ENCODE measurements at regions not wholly inside any gene's neighbourhood (a gene's known extent, or its start where the extent isn't known, plus 50 kb on each side); places are given as distances from the start of the nearest gene placed in this dataset.

DNA sequence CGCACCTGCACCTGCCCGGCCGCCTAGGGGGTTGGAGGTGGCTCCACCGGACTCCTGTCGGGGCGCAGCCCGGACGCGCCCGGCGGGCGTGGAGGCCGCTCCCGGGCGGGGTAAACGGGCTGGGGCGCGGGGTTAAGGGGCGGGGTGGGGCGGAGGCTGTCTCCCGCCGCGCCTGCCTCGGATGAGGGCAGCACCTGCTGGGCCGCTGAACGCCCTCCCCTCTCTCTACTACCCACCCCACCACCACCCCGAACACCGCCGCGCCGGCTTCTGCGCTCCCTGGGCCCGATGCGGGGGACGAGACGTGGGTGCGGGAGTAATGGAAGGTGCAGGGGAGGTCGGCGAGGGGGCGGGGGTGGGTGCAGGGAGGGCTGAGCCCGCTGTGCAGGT lies 224.8 kb upstream of the ID2 start:
- H3K36me3 Mint-ChIP-seq (ENCODE audit: insufficient read depth in 1 of 3, low read depth in 3 of 3): no peaks in the 10 kb centered on the region; a peak in 1 of 7 replicates
- no peaks in the 10 kb centered on the region for H3K4me1 ChIP-seq (ENCODE audit: insufficient read depth, low read length)
- H2AK5ac ChIP-seq (ENCODE audit: insufficient read length, low read length): no peak overlapping the region
- WGBS (ENCODE audit: extremely low coverage, insufficient read length, low lambda C conversion rate): no CpG with 5 or more reads among the region's 41 CpGs
- no peaks in the 10 kb centered on the region for H3K27me3 Mint-ChIP-seq (ENCODE audit: low read depth)
- H3K27ac Mint-ChIP-seq: no peak overlapping the region
- no peaks in the 10 kb centered on the region for H3K9me3 Mint-ChIP-seq
- H3K9ac ChIP-seq (ENCODE audit: extremely low read depth, insufficient read length, low read length): no peak overlapping the region
- H3K4me2 ChIP-seq (ENCODE audit: insufficient read depth, insufficient read length, low read length): no peak overlapping the region
- no peak overlapping the region for H3T11ph ChIP-seq (ENCODE audit: low read length)
- H2BK15ac ChIP-seq (ENCODE audit: low read depth, low read length): no peak overlapping the region
- H3K23ac ChIP-seq (ENCODE audit: insufficient read length, low read depth, low read length): no peak overlapping the region
- H4K5ac ChIP-seq (ENCODE audit: insufficient read length, low read depth, low read length): no peak overlapping the region
- H3K27me3 ChIP-seq (ENCODE audit: insufficient read depth, low read length): no peaks in the 10 kb centered on the region
- no peak overlapping the region for H2BK120ac ChIP-seq (ENCODE audit: low read depth, low read length, poor library complexity, severe bottlenecking)
- H3K56ac ChIP-seq (ENCODE audit: insufficient read length, low read depth, low read length): no peak overlapping the region
- peaks cover 7 to 11% of the 10 kb centered on the region in 2 experiments; a peak in 3 of 4 replicates for H3K4me1 Mint-ChIP-seq
- H3K79me1 ChIP-seq (ENCODE audit: insufficient read depth, low read depth, low read length, poor library complexity, severe bottlenecking): no peaks in the 10 kb centered on the region
- no peak overlapping the region; the same call in 1 of the 2 replicates for H3K14ac ChIP-seq (ENCODE audit: insufficient read depth, low read length)
- H2AFZ ChIP-seq (ENCODE audit: low read length): no peak overlapping the region
- H3K79me2 ChIP-seq (ENCODE audit: insufficient read depth, low read length): no peaks in the 10 kb centered on the region
- TF ChIP-seq, protein P1, sequence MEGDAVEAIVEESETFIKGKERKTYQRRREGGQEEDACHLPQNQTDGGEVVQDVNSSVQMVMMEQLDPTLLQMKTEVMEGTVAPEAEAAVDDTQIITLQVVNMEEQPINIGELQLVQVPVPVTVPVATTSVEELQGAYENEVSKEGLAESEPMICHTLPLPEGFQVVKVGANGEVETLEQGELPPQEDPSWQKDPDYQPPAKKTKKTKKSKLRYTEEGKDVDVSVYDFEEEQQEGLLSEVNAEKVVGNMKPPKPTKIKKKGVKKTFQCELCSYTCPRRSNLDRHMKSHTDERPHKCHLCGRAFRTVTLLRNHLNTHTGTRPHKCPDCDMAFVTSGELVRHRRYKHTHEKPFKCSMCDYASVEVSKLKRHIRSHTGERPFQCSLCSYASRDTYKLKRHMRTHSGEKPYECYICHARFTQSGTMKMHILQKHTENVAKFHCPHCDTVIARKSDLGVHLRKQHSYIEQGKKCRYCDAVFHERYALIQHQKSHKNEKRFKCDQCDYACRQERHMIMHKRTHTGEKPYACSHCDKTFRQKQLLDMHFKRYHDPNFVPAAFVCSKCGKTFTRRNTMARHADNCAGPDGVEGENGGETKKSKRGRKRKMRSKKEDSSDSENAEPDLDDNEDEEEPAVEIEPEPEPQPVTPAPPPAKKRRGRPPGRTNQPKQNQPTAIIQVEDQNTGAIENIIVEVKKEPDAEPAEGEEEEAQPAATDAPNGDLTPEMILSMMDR (conservative IDR thresholded peaks at IDR 0.05): no peak
- no peak overlapping the region for H4K8ac ChIP-seq (replicated peaks; ENCODE audit: insufficient read length, low read depth, low read length)
- H4K91ac ChIP-seq (ENCODE audit: insufficient read length, low read depth, low read length): no peak overlapping the region
- H3K27ac ChIP-seq (ENCODE audit: insufficient read length, low read depth, low read length): no peak overlapping the region
- no peak overlapping the region for H2BK20ac ChIP-seq (ENCODE audit: low read depth, low read length, poor library complexity, severe bottlenecking)
- no peak overlapping the region for H3K4ac ChIP-seq (ENCODE audit: low read depth, low read length)
- no peaks in the 10 kb centered on the region for H4K20me1 ChIP-seq (ENCODE audit: control insufficient read depth, insufficient read depth, insufficient read length)
- H3K23me2 ChIP-seq (ENCODE audit: insufficient read length, low read depth, low read length, poor library complexity, severe bottlenecking): no peaks in the 10 kb centered on the region
- H3K9me3 ChIP-seq (ENCODE audit: control insufficient read depth, low read depth, low read length): no peaks in the 10 kb centered on the region
- H2BK5ac ChIP-seq (ENCODE audit: insufficient read length, low read length): no peak overlapping the region
- H2BK12ac ChIP-seq (ENCODE audit: insufficient read length, low read depth, low read length): no peak overlapping the region
- no peak overlapping the region for H3K4me3 Mint-ChIP-seq
- no peak for DNase-seq
- H3K18ac ChIP-seq (ENCODE audit: insufficient read length, low read depth, low read length): no peak overlapping the region

All from H9 (cell line).